GM12878 (cell line): ENCODE measurements at regions not wholly inside any gene's neighbourhood (a gene's known extent, or its start where the extent isn't known, plus 50 kb on each side); places are given as distances from the start of the nearest gene placed in this dataset.

Experiments used
- ATAC-seq: fragments of 200-7000 bp; cut with Tn5 transposase; 3 replicates; pipeline ENCODE4 v1.9.1; 2020; ENCODE audit warnings: mild to moderate bottlenecking, moderate library complexity
- BruUV-seq: library from RNA; stranded (reverse); fragments of 400-500 nt; replicated peaks from 2 replicates; lab custom pipeline; 2021; lab: Mats Ljungman, UMichigan
- CTCF ChIA-PET: fragments of 300-600 bp; sonication (Branson Sonifier 250); formaldehyde crosslinking; extraction: SDS; loops from one replicate; lab custom pipeline; 2021; ENCODE audit warnings: inconsistent platforms; lab: Yijun Ruan, JAX
- POLR2A ChIA-PET: fragments of 350-600 bp; formaldehyde crosslinking; extraction: SDS; loops from one replicate; lab custom pipeline; 2021; ENCODE audit warnings: inconsistent platforms; lab: Charles Lee
- RAD21 ChIA-PET: fragments of 300-600 bp; sonication (Branson Sonifier 250); formaldehyde crosslinking; loops from one replicate; lab custom pipeline; 2023; ENCODE audit warnings: antibody characterized with exemption; ENCODE audit not compliant: unreplicated experiment; lab: Charles Lee
- SMC1A ChIA-PET: fragments of 300-600 bp; sonication (Branson Sonifier 250); formaldehyde crosslinking; loops from one replicate; lab custom pipeline; 2023; ENCODE audit not compliant: unreplicated experiment, uncharacterized antibody; lab: Charles Lee
- DNase-seq: peaks from one replicate; pipeline ENCODE4 v3.0.0-alpha.2; 2011; ENCODE audit warnings: low read depth, low spot score
- FAIRE-seq: peaks from 3 replicates; lab custom pipeline; 2011; peaks lifted over from hg19 to GRCh38; lab: Jason Lieb, UNC
- H2AFZ ChIP-seq: 2 replicates; pipeline ENCODE4 v1.6.0; 2011; ENCODE audit warnings: low read depth, low read length, control low read depth; ENCODE audit not compliant: control insufficient read depth
- H3K27ac ChIP-seq: 2 replicates; pipeline ENCODE4 v1.5.1; 2011; ENCODE audit warnings: control low read depth; ENCODE audit not compliant: control insufficient read depth, insufficient read depth
- H3K27me3 ChIP-seq, 2 experiments: replicated peaks in 1 of 2; 2 replicates each; pipeline versions ENCODE4 v1.6.0 to v1.6.1; 2011; ENCODE audit warnings: low read length in 1 of 2; ENCODE audit not compliant: control insufficient read depth in 2 of 2, insufficient read depth in 2 of 2
- H3K36me3 ChIP-seq, 2 experiments: 2 replicates each; pipeline ENCODE4 v1.5.1; 2011; ENCODE audit warnings: low read length in 1 of 2; ENCODE audit not compliant: control insufficient read depth in 2 of 2, insufficient read depth in 2 of 2
- H3K4me1 ChIP-seq: 2 replicates; pipeline ENCODE4 v1.6.1; 2011; ENCODE audit warnings: mild to moderate bottlenecking, low read length, moderate library complexity, mixed read lengths; ENCODE audit not compliant: control insufficient read depth, insufficient read depth
- H3K4me2 ChIP-seq: 2 replicates; pipeline ENCODE4 v1.6.0; 2011; ENCODE audit warnings: control low read depth; ENCODE audit not compliant: control insufficient read depth, insufficient read depth
- H3K4me3 ChIP-seq: fragments of 200-600 bp; sonication (generic); 2 replicates; pipeline ENCODE4 v1.5.1; 2016
- H3K79me2 ChIP-seq: 2 replicates; pipeline ENCODE4 v1.6.0; 2011; ENCODE audit warnings: low read length; ENCODE audit not compliant: control insufficient read depth, insufficient read depth
- H3K9ac ChIP-seq: 2 replicates; pipeline ENCODE4 v1.8.0; 2011; ENCODE audit warnings: low read length, control low read depth, mixed read lengths; ENCODE audit not compliant: control insufficient read depth, insufficient read depth
- H3K9me3 ChIP-seq: replicated peaks from 3 replicates; pipeline ENCODE4 v1.5.1; 2011; ENCODE audit warnings: mild to moderate bottlenecking, low read length; ENCODE audit not compliant: control insufficient read depth, insufficient read depth
- H4K20me1 ChIP-seq: 2 replicates; pipeline ENCODE4 v1.6.0; 2011; ENCODE audit not compliant: control insufficient read depth, insufficient read depth
- CHD4 ChIP-seq: fragments of 200-600 bp; sonication (generic); IDR thresholded peaks from 2 replicates; pipeline ENCODE4 v1.6.1; 2016; ENCODE audit warnings: mild to moderate bottlenecking
- EED ChIP-seq: sonication (generic); IDR thresholded peaks from 2 replicates; pipeline ENCODE4 v1.6.1; 2016; ENCODE audit warnings: antibody characterized with exemption, low read depth
- FOXK2 ChIP-seq: fragments of 450-650 bp; IDR thresholded peaks from 2 replicates; pipeline ENCODE4 v1.6.1; 2017; ENCODE audit warnings: mild to moderate bottlenecking, moderate library complexity
- GABPA ChIP-seq: IDR thresholded peaks from 2 replicates; pipeline ENCODE4 v1.6.1; 2014; ENCODE audit warnings: antibody characterized with exemption, low read depth, mild to moderate bottlenecking, inconsistent platforms
- JUNB ChIP-seq: IDR thresholded peaks from 2 replicates; pipeline ENCODE4 v1.6.1; 2016; ENCODE audit warnings: antibody characterized with exemption, mild to moderate bottlenecking
- LARP7 ChIP-seq: fragments of 450-650 bp; IDR thresholded peaks from 2 replicates; pipeline ENCODE4 v1.6.1; 2017; ENCODE audit warnings: mild to moderate bottlenecking
- MEF2A ChIP-seq: IDR thresholded peaks from 2 replicates; pipeline ENCODE4 v1.6.1; 2011; ENCODE audit warnings: low read depth, mild to moderate bottlenecking, low read length, moderate library complexity; ENCODE audit not compliant: insufficient read depth
- MYC ChIP-seq: IDR thresholded peaks from 2 replicates; pipeline ENCODE4 v1.6.1; 2011; ENCODE audit warnings: mild to moderate bottlenecking, low read length, moderate library complexity, inconsistent platforms; ENCODE audit not compliant: insufficient read depth, insufficient replicate concordance, insufficient read length, severe bottlenecking
- NBN ChIP-seq: fragments of 450-650 bp; IDR thresholded peaks from 2 replicates; pipeline ENCODE4 v1.6.1; 2016
- RBBP5 ChIP-seq: fragments of 200-600 bp; sonication (generic); conservative IDR thresholded peaks from 2 replicates; pipeline ENCODE4 v1.6.1; 2016
- RUNX3 ChIP-seq: IDR thresholded peaks from 2 replicates; pipeline ENCODE4 v1.6.1; 2012; ENCODE audit warnings: low read length, inconsistent platforms
- SUZ12 ChIP-seq: fragments of 200-600 bp; sonication (generic); IDR thresholded peaks from one replicate; pipeline ENCODE4 v1.6.1; 2018; ENCODE audit warnings: antibody characterized with exemption, mild to moderate bottlenecking; ENCODE audit not compliant: unreplicated experiment
- WGBS: methylation state at CpG from one replicate; pipeline ENCODE4 v1.1.6; 2016; ENCODE audit warnings: low lambda C conversion rate; ENCODE audit not compliant: insufficient replicate concordance, insufficient coverage; ENCODE audit errors: missing lambda C conversion rate; 5-methylcytosine and 5-hydroxymethylcytosine counted together
- in situ Hi-C: fragments of 300-500 bp; cut with MboI; formaldehyde crosslinking; loops from 9 replicates; pipeline ENCODE4 v1.14.3; 2018; ENCODE audit warnings: mixed read lengths
- intact Hi-C: fragments of 100-400 bp; cut with micrococcal nuclease; formaldehyde crosslinking; loops from one replicate; pipeline ENCODE4 v1.14.2; 2022; ENCODE audit not compliant: unreplicated experiment
- TF ChIP-seq, protein P1 (sequence below): fragments of 450-650 bp; IDR thresholded peaks from 2 replicates; pipeline ENCODE4 v1.6.1; 2018; ENCODE audit warnings: mild to moderate bottlenecking, low read depth, moderate library complexity; ENCODE audit not compliant: partially characterized antibody

DNA sequence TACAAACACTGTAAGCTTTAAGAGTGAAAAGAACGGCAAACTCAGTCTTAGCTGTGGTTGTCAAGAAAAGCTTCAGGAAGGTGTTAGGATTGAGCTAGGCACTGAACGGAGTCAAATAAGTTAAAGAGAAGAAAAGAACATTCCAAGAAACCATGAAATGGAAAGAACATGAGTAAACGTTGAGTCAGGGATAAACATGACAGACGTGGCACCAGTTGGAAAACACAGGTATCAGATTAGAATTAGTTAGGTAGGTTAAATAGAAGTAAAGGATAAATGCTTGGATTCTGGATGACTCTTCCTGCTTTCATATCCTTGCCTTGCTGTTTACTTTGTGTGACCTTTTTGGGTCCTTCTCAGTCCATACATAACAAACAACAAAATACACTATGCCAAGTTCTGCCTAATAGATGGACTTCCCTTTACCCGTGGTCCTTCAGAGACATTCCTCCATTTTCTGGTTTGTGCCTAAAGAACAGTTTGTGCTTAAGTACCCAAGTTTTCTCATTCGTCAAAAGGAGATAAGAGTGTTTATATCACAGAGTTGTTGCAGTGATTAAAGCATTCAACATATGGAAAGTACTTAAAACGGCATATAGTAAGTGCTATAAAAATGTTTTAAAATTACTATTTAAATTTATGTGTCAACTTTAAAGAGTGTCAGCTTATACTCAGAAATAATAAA lies 446.9 kb downstream of the TMA16 start:
- SMC1A ChIA-PET: no interaction called here
- 26% methylated on average over 7 of the region's 7 CpGs for WGBS
- no peaks in the 10 kb centered on the region for H3K9me3 ChIP-seq
- no peak overlapping the region for H2AFZ ChIP-seq
- RAD21 ChIA-PET: no interaction called here
- FAIRE-seq (no peak), ATAC-seq (no peak), DNase-seq (no peak)
- in situ Hi-C loops: no loop called here
- TF ChIP-seq MEF2A (no peak), EED (no peak), CHD4 (no peak)
- H3K36me3 ChIP-seq: no peaks in the 10 kb centered on the region
- H3K9ac ChIP-seq: no peak overlapping the region
- CTCF ChIA-PET: no interaction called here
- H3K79me2 ChIP-seq: no peaks in the 10 kb centered on the region
- POLR2A ChIA-PET: no interaction called here
- no peak overlapping the region for H3K4me3 ChIP-seq
- H3K4me2 ChIP-seq: no peak overlapping the region
- no TSS peak for BruUV-seq
- no peaks in the 10 kb centered on the region for H3K27me3 ChIP-seq
- H3K4me1 ChIP-seq: no peaks in the 10 kb centered on the region
- no peaks in the 10 kb centered on the region for H4K20me1 ChIP-seq
- intact Hi-C loops: no loop called here
- no peak overlapping the region for H3K27ac ChIP-seq

DNA sequence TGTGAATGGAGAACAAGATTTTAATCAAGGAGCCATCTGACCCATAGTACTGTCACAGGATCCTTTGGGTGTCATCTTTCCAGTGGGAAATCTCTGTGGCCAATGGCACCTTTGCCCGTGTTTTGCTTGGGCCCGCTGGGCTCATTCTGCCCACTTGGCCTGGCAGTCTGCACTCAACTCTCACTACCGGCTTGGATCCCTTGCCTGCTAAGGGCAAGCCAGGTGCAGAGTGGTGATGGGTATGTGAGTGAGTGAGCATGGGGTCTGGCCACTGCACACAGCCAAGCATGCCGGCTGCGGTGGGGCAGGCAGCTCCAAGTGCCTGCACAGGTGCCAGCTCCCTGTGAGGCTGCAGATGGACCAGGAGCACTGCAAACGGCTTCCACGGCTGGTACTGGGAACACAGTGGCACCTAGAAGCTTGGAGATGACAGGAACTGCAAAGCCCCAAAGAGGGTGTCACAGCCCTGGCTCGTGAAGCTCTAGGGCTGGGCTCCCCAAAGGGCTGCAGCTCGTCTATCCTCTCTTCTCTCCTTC lies 454.5 kb downstream of the TMA16 start:
- no peak overlapping the region for H3K4me3 ChIP-seq
- no peak for DNase-seq
- TF ChIP-seq NBN (no peak), LARP7 (no peak), RBBP5 (no peak), MYC (no peak), RUNX3 (no peak), GABPA (no peak), JUNB (no peak), FOXK2 (no peak), SUZ12 (no peak)
- TF ChIP-seq, protein P1, sequence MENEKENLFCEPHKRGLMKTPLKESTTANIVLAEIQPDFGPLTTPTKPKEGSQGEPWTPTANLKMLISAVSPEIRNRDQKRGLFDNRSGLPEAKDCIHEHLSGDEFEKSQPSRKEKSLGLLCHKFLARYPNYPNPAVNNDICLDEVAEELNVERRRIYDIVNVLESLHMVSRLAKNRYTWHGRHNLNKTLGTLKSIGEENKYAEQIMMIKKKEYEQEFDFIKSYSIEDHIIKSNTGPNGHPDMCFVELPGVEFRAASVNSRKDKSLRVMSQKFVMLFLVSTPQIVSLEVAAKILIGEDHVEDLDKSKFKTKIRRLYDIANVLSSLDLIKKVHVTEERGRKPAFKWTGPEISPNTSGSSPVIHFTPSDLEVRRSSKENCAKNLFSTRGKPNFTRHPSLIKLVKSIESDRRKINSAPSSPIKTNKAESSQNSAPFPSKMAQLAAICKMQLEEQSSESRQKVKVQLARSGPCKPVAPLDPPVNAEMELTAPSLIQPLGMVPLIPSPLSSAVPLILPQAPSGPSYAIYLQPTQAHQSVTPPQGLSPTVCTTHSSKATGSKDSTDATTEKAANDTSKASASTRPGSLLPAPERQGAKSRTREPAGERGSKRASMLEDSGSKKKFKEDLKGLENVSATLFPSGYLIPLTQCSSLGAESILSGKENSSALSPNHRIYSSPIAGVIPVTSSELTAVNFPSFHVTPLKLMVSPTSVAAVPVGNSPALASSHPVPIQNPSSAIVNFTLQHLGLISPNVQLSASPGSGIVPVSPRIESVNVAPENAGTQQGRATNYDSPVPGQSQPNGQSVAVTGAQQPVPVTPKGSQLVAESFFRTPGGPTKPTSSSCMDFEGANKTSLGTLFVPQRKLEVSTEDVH: no peak
- TF ChIP-seq, all 136 proteins: peak for 0
- in situ Hi-C loops (no loop called here), intact Hi-C loops (no loop called here)
- SMC1A ChIA-PET: interaction anchor here (0.6 to 0.9 kb wide), 2 partner anchors 12 to 650 kb away, joined by 3 read pairs; no protein-coding TSS in a partner anchor
- H4K20me1 ChIP-seq: no peaks in the 10 kb centered on the region
- no peaks in the 10 kb centered on the region for H3K27me3 ChIP-seq
- CTCF ChIA-PET: no interaction called here
- no peaks in the 10 kb centered on the region for H3K36me3 ChIP-seq
- H3K27ac ChIP-seq: no peak overlapping the region
- POLR2A ChIA-PET: no interaction called here
- no peaks in the 10 kb centered on the region for H3K9me3 ChIP-seq
- no peak overlapping the region for H2AFZ ChIP-seq
- no peak overlapping the region for H3K9ac ChIP-seq
- no peak for ATAC-seq
- H3K4me1 ChIP-seq: no peaks in the 10 kb centered on the region
- no peak overlapping the region for H3K4me2 ChIP-seq
- no peak for FAIRE-seq
- RAD21 ChIA-PET: no interaction called here
- WGBS: 49% methylated on average over 9 of the region's 9 CpGs
- no peaks in the 10 kb centered on the region for H3K79me2 ChIP-seq
- BruUV-seq: no TSS peak
